CD4-positive, alpha-beta T cell (primary cell): ENCODE measurements at regions not wholly inside any gene's neighbourhood (a gene's known extent, or its start where the extent isn't known, plus 50 kb on each side); places are given as distances from the start of the nearest gene placed in this dataset.

Experiments
- ATAC-seq: fragments of 200-7000 bp; cut with Tn5 transposase; one replicate; pipeline ENCODE4 v1.10.0; 2022; ENCODE audit warnings: mild to moderate bottlenecking; ENCODE audit not compliant: poor library complexity
- CTCF ChIA-PET: fragments of 350-600 bp; sonication (Branson Sonifier 250); formaldehyde crosslinking; loops from one replicate; lab custom pipeline; 2021; ENCODE audit warnings: antibody characterized with exemption, inconsistent platforms; lab: Charles Lee
- POLR2A ChIA-PET: fragments of 350-600 bp; sonication (Branson Sonifier 250); formaldehyde crosslinking; loops from one replicate; lab custom pipeline; 2021; ENCODE audit warnings: antibody characterized with exemption, inconsistent platforms; lab: Charles Lee
- DNase-seq, 14 experiments: peaks; one replicate each; pipeline ENCODE4 v3.0.0-alpha.2; 2013 to 2020; ENCODE audit warnings: mixed read lengths in 2 of 14
- H3K27ac ChIP-seq, 2 donors: one replicate each; pipeline versions ENCODE4 v1.5.1 to v1.7.0; 2013; ENCODE audit warnings: low read length in 2 of 2, low read depth in 1 of 2, mild to moderate bottlenecking in 1 of 2
- H3K27me3 ChIP-seq, 2 experiments: 1 replicate in 1 of 2; 2 replicates in 1 of 2; pipeline versions ENCODE4 v1.6.1 to v1.7.0; 2013; ENCODE audit warnings: low read length in 2 of 2, control low read depth in 1 of 2, mild to moderate bottlenecking in 1 of 2, moderate library complexity in 1 of 2; ENCODE audit not compliant: insufficient read depth in 2 of 2, control insufficient read depth in 1 of 2
- H3K36me3 ChIP-seq: one replicate; pipeline ENCODE4 v1.6.1; 2013; ENCODE audit warnings: low read length, control low read depth; ENCODE audit not compliant: insufficient read depth
- H3K4me1 ChIP-seq: one replicate; pipeline ENCODE4 v1.6.1; 2013; ENCODE audit warnings: low read length, control low read depth; ENCODE audit not compliant: insufficient read depth
- H3K4me3 ChIP-seq: one replicate; pipeline ENCODE4 v1.5.1; 2013; ENCODE audit warnings: mild to moderate bottlenecking, low read length, moderate library complexity
- H3K9me3 ChIP-seq, 2 experiments: 1 replicate in 1 of 2; 2 replicates in 1 of 2; pipeline versions ENCODE4 v1.6.1 to v1.7.0; 2013; ENCODE audit warnings: low read length in 2 of 2, mild to moderate bottlenecking in 2 of 2, control low read depth in 1 of 2, moderate library complexity in 1 of 2; ENCODE audit not compliant: control insufficient read depth in 1 of 2, insufficient read depth in 1 of 2
- H3K27ac Mint-ChIP-seq: one replicate; pipeline ENCODE4 v1.8.0; 2020; ENCODE audit warnings: mixed read lengths
- H3K27me3 Mint-ChIP-seq: one replicate; pipeline ENCODE4 v1.8.0; 2021; ENCODE audit warnings: mixed read lengths
- H3K36me3 Mint-ChIP-seq: one replicate; pipeline ENCODE4 v1.8.0; 2021; ENCODE audit warnings: low read depth, mixed read lengths
- H3K4me1 Mint-ChIP-seq: one replicate; pipeline ENCODE4 v1.8.0; 2021; ENCODE audit warnings: low read depth, mixed read lengths
- H3K4me3 Mint-ChIP-seq: one replicate; pipeline ENCODE4 v1.8.0; 2020; ENCODE audit warnings: mild to moderate bottlenecking, mixed read lengths
- H3K9me3 Mint-ChIP-seq: one replicate; pipeline ENCODE4 v1.8.0; 2020; ENCODE audit warnings: mixed read lengths
- intact Hi-C, 2 experiments: fragments of 100-400 bp; cut with DNase I in 1 of 2; cut with micrococcal nuclease in 1 of 2; formaldehyde crosslinking; loops; one replicate each; pipeline versions ENCODE4 v1.15.1 to v1.9.0; 2023 to 2025; cut with DNase I, micrococcal nuclease
- TF ChIP-seq, protein P1 (sequence below): fragments of 200-600 bp; IDR thresholded peaks from one replicate; pipeline ENCODE4 v1.8.0; 2022; ENCODE audit warnings: antibody characterized with exemption, mild to moderate bottlenecking

DNA sequence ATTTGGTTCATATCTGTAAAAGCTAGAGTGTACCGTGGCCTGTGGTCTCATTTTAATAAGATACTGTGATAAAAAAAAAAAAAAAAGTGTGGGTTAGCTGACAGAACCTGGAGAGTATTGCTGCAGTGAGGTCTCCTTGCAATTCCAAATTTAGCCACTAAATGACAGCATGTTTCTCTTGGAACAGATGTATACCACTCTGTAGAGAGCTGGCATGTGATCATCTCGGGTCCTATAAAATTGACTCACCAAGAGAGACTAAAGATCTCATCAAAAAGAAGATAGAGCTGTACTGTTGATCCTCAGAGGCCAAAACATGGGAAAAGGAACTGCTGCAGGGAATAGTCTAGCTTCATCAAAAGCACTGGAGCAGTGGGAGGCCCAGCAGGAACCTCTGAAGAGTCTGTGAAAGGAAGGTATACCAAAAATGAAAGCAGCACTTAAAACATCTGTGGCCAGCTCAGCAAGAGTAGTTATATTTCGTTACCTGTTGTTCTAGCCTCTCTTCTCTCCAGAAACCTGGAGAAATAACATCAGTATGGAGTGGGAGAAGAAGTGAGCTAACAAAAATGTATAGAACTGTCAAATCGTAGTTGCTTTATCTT lies 826.8 kb downstream of the EFNA5 start:
- POLR2A ChIA-PET = no interaction called here

DNA sequence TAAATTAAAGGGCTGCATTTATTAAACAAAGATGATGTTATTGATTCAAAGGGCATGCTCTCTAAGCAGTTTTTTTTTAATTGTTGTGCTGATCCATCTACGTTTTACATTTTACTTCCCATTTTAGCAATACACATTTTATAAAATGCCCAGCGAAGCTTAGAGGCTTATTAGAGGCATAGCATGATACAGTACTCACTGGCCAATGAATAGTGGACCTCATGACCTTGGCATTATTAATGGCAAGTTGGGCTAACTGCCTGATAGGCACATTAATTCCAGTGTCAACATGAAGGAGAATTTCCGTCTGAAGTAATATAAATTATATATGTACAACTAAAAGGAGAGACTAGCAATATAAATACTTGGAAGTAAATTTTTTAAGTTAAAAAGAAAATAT lies 837.2 kb downstream of the EFNA5 start:
- Histone ChIP-seq H3K27me3 (no peaks in the 10 kb centered on the region), H3K36me3 (no peaks in the 10 kb centered on the region), H3K4me3 (no peak overlapping the region), H3K27ac (no peak overlapping the region), H3K9me3 (no peaks in the 10 kb centered on the region), H3K4me1 (no peaks in the 10 kb centered on the region)
- DNase-seq (no peak), ATAC-seq (no peak)
- intact Hi-C loops = no loop called here
- H3K9me3 Mint-ChIP-seq = no peaks in the 10 kb centered on the region
- TF ChIP-seq, protein P1, sequence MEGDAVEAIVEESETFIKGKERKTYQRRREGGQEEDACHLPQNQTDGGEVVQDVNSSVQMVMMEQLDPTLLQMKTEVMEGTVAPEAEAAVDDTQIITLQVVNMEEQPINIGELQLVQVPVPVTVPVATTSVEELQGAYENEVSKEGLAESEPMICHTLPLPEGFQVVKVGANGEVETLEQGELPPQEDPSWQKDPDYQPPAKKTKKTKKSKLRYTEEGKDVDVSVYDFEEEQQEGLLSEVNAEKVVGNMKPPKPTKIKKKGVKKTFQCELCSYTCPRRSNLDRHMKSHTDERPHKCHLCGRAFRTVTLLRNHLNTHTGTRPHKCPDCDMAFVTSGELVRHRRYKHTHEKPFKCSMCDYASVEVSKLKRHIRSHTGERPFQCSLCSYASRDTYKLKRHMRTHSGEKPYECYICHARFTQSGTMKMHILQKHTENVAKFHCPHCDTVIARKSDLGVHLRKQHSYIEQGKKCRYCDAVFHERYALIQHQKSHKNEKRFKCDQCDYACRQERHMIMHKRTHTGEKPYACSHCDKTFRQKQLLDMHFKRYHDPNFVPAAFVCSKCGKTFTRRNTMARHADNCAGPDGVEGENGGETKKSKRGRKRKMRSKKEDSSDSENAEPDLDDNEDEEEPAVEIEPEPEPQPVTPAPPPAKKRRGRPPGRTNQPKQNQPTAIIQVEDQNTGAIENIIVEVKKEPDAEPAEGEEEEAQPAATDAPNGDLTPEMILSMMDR = no peak
- ChIA-PET POLR2A (no interaction called here), CTCF (no interaction called here)
- H3K27me3 Mint-ChIP-seq = no peaks in the 10 kb centered on the region
- no peaks in the 10 kb centered on the region for H3K36me3 Mint-ChIP-seq
- no peaks in the 10 kb centered on the region for H3K4me1 Mint-ChIP-seq
- no peak overlapping the region for H3K27ac Mint-ChIP-seq
- H3K4me3 Mint-ChIP-seq = no peak overlapping the region

More for the DNA sequence above, 826.8 kb downstream of the EFNA5 start:
- ATAC-seq = no peak
- no peak overlapping the region for H3K4me3 Mint-ChIP-seq
- intact Hi-C loops = no loop called here
- H3K27me3 Mint-ChIP-seq = no peaks in the 10 kb centered on the region
- no peak overlapping the region for H3K27ac Mint-ChIP-seq
- no peaks in the 10 kb centered on the region for H3K27me3 ChIP-seq
- H3K4me1 Mint-ChIP-seq = no peaks in the 10 kb centered on the region
- no peaks in the 10 kb centered on the region for H3K36me3 Mint-ChIP-seq
- no peak for DNase-seq
- CTCF ChIA-PET = interaction anchor here (1.4 kb wide), 1 partner anchor 11 kb away, joined by 3 read pairs; no protein-coding TSS in a partner anchor
- H3K4me3 ChIP-seq = no peak overlapping the region
- no peaks in the 10 kb centered on the region for H3K36me3 ChIP-seq
- no peaks in the 10 kb centered on the region for H3K4me1 ChIP-seq
- H3K9me3 ChIP-seq = peaks cover 5 to 7% of the 10 kb centered on the region in 2 experiments
- no peak overlapping the region for H3K27ac ChIP-seq
- peaks cover 9% of the 10 kb centered on the region for H3K9me3 Mint-ChIP-seq
- TF ChIP-seq, protein P1 = no peak

DNA sequence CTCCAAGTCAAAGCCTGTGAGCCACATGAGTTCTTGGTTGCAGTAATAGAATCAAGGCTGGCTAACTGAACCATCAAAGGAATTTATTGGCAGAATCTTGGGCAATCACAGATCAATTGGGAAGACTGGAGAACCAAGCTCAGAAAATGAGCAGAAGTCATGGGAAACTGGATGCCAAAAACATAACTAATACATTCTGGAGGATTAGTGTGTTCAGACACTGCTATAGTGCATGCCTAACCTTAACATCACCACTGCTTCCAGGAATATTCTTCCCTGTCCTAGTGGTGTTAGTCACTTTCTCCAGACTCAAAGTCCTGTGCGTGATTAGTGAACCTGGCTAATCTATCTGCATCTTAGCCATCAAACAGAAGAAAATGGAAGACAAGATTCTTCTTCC lies 843.7 kb downstream of the EFNA5 start:
- Histone ChIP-seq H3K27me3 (no peaks in the 10 kb centered on the region), H3K36me3 (no peaks in the 10 kb centered on the region), H3K27ac (no peak overlapping the region), H3K4me3 (no peak overlapping the region), H3K4me1 (no peaks in the 10 kb centered on the region), H3K9me3 (no peaks in the 10 kb centered on the region)
- ATAC-seq (no peak), DNase-seq (no peak)
- no peaks in the 10 kb centered on the region for H3K4me1 Mint-ChIP-seq
- intact Hi-C loops = no loop called here
- ChIA-PET POLR2A (no interaction called here), CTCF (no interaction called here)
- H3K27ac Mint-ChIP-seq = no peak overlapping the region
- TF ChIP-seq, protein P1 = no peak
- no peak overlapping the region for H3K4me3 Mint-ChIP-seq
- no peaks in the 10 kb centered on the region for H3K9me3 Mint-ChIP-seq
- H3K27me3 Mint-ChIP-seq = no peaks in the 10 kb centered on the region
- H3K36me3 Mint-ChIP-seq = no peaks in the 10 kb centered on the region
